ENCODE measurements at regions not wholly inside any gene's neighbourhood (a gene's known extent, or its start where the extent isn't known, plus 50 kb on each side); places are given as distances from the start of the nearest gene placed in this dataset.

DNA sequence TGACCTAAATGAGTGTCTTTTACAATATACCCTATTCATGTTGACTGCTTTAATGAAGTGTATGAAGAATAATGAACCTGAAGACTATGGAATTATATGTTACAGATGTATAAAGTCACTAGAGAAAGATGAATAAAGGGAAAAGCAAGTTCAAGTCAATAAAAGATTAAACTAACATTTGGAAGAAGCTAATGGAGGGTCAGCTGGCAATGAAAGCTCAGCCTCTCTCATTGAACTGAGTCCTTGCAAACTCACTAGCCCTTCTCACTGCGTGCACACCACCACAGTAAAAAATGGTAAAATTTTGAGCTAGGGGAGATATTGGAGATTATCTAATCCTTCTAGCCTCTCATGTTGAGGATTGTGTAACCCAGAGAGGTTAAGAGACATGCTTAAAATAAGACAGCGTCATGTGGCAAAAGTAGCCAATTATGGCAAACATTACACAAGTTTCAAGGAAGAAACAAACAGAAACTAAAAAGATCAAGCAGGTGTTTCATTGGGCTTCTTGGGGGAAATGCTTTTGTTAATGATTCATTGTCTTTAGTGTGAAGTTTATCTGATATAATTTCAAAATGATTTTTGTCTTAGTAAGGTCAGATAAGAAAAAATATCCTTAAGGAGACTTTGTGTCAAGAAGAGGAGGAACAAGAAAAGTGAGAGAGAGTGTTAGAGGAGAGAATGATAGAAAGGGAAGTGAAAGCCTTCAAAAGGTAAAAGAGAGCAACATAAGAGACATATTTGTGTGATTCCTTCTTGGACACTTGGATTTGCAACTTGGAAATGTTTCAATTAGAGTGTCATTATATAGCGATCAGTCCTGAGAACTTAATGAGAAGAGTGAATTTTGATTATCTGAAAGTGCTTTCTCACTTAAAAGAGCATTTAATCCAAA is 893.7 kb upstream of the FAM98A start:
- TF ChIP-seq, protein P1, sequence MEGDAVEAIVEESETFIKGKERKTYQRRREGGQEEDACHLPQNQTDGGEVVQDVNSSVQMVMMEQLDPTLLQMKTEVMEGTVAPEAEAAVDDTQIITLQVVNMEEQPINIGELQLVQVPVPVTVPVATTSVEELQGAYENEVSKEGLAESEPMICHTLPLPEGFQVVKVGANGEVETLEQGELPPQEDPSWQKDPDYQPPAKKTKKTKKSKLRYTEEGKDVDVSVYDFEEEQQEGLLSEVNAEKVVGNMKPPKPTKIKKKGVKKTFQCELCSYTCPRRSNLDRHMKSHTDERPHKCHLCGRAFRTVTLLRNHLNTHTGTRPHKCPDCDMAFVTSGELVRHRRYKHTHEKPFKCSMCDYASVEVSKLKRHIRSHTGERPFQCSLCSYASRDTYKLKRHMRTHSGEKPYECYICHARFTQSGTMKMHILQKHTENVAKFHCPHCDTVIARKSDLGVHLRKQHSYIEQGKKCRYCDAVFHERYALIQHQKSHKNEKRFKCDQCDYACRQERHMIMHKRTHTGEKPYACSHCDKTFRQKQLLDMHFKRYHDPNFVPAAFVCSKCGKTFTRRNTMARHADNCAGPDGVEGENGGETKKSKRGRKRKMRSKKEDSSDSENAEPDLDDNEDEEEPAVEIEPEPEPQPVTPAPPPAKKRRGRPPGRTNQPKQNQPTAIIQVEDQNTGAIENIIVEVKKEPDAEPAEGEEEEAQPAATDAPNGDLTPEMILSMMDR (conservative IDR thresholded peaks at IDR 0.05; ENCODE audit: low read depth, low read length), result no peak
- no peak for TF ChIP-seq EZH2 (IDR thresholded peaks at IDR 0.05; ENCODE audit: borderline replicate concordance, low read depth, low read length, poor library complexity, severe bottlenecking)
